ENCODE measurements at regions not wholly inside any gene's neighbourhood (a gene's known extent, or its start where the extent isn't known, plus 50 kb on each side); places are given as distances from the start of the nearest gene placed in this dataset.
"Not testable (repeated sequence)": the region's sequence is repeated elsewhere in the genome, so short reads cannot be mapped to it uniquely, and the experiment has no call there.

GRCh38 chr5:74519679-74520078 lies 120.8 kb downstream of the ENC1 start:
- Histone ChIP-seq H3K36me3 (replicated peaks; ENCODE audit: control insufficient read depth, insufficient read depth, low read length) (no peaks in the 10 kb centered on the region), H3K27me3 (ENCODE audit: control insufficient read depth, insufficient read depth, low read length) (no peaks in the 10 kb centered on the region), H3K4me3 (ENCODE audit: insufficient read depth, low read depth, low read length) (no peak overlapping the region)
- no peak for DNase-seq

DNA sequence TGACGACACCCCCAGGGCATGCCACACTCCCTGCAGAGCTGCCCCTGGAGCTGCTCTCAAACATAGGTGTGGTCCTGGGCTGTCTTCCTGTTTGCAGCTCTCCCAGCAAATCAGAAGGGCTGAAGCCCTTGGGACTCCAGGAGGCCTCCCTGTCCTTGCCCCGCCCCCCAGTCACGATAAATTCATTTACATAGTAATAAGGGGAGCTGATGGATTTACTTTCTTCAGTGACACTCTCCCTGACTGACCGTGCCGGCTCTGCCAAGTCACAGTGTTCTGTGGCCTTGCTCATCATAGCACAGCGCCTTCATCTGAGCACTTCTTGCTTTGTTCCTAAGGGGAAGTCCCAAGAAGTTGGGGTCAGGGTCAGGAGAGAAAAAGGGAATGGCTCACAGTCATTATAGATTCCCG lies 121.4 kb downstream of the ENC1 start:
- H3K36me3 ChIP-seq (replicated peaks; ENCODE audit: control insufficient read depth, insufficient read depth, low read length) = no peaks in the 10 kb centered on the region
- no peak for DNase-seq
- no peaks in the 10 kb centered on the region; the same call in 1 of the 2 replicates for H3K27me3 ChIP-seq (ENCODE audit: control insufficient read depth, insufficient read depth, low read length)
- H3K4me3 ChIP-seq (ENCODE audit: insufficient read depth, low read depth, low read length) = no peak overlapping the region

- Histone ChIP-seq H3K36me3 (replicated peaks; ENCODE audit: control insufficient read depth, insufficient read depth, low read length) (no peaks in the 10 kb centered on the region), H3K4me3 (ENCODE audit: insufficient read depth, low read depth, low read length) (no peak overlapping the region), H3K27me3 (ENCODE audit: control insufficient read depth, insufficient read depth, low read length) (peaks cover 3% of the 10 kb centered on the region; the same call in 1 of the 2 replicates)
- DNase-seq = no peak
Measured at GRCh38 chr5:74517700-74518099, 122.8 kb downstream of the ENC1 start.

- H3K4me3 ChIP-seq (ENCODE audit: insufficient read depth, low read depth, low read length) = no peak overlapping the region
- H3K27me3 ChIP-seq (ENCODE audit: control insufficient read depth, insufficient read depth, low read length) = peaks cover 3% of the 10 kb centered on the region; the same call in 1 of the 2 replicates
- DNase-seq = peak; percentile 28
- no peaks in the 10 kb centered on the region for H3K36me3 ChIP-seq (replicated peaks; ENCODE audit: control insufficient read depth, insufficient read depth, low read length)
Measured at GRCh38 chr5:74516211-74516636, 124.3 kb downstream of the ENC1 start.

GRCh38 chr5:74514888-74515551 lies 125.5 kb downstream of the ENC1 start:
- no peak for DNase-seq
- Histone ChIP-seq H3K27me3 (ENCODE audit: control insufficient read depth, insufficient read depth, low read length) (peaks cover 3% of the 10 kb centered on the region; the same call in 1 of the 2 replicates), H3K4me3 (ENCODE audit: insufficient read depth, low read depth, low read length) (no peak overlapping the region), H3K36me3 (replicated peaks; ENCODE audit: control insufficient read depth, insufficient read depth, low read length) (no peaks in the 10 kb centered on the region)

DNA sequence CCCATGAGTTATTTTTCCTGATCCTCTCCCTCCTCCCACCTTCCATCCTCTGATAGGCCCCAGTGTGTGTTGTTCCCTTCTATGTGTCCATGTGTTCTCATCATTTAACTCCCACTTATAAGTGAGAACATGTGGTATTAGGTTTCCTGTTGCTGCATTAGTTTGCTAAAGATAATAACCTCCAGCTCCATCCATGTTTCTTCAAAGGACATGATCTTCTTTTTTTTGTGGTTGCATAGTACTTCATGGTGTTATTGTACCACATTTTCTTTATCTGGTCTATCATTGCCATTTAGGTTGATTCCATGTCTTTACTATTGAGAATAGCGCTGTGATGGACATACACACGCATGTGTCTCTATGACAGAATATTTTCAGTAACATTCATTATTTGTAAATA lies 128.8 kb downstream of the ENC1 start:
- H3K36me3 ChIP-seq (replicated peaks; ENCODE audit: control insufficient read depth, insufficient read depth, low read length); H3K4me3 ChIP-seq (ENCODE audit: insufficient read depth, low read depth, low read length); DNase-seq; H3K27me3 ChIP-seq (ENCODE audit: control insufficient read depth, insufficient read depth, low read length): not testable (repeated sequence)

- DNase-seq = no peak
- no peaks in the 10 kb centered on the region for H3K36me3 ChIP-seq (replicated peaks; ENCODE audit: control insufficient read depth, insufficient read depth, low read length)
- no peak overlapping the region for H3K4me3 ChIP-seq (ENCODE audit: insufficient read depth, low read depth, low read length)
- H3K27me3 ChIP-seq (ENCODE audit: control insufficient read depth, insufficient read depth, low read length) = peaks cover 3% of the 10 kb centered on the region; the same call in 1 of the 2 replicates
Measured at GRCh38 chr5:74510476-74511075, 130.0 kb downstream of the ENC1 start.

DNA sequence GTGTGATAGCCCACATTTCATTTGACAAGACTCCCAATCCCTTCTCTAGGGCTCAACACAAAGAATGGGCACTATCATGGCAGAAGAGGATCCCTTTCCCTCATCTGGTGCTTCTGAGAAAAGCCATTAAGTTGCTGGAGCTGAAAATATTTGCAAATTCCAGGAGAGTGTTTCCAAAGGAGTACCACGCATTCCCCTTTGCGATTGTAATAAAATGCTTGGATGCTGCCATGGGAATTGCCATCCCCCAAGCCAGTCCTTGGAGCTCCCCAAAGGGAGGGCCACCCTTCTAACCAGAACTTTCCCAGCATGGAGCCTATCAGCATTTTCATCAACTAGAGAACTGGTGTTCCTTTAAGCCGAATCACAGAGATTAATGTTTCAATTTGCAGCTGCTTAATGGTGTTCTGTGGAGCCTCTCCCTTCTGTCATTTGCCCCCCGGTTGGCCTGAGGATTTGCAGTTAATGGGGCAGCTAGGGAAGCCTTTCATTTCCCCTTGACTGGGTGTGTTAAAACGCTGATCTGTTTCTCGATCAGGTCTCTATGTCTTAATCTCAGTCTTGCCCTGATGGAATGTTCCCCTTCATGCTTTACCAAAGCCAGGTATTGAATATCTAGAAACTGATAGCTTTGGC lies 133.0 kb downstream of the ENC1 start:
- Histone ChIP-seq H3K4me3 (ENCODE audit: insufficient read depth, low read depth, low read length) (no peak overlapping the region), H3K36me3 (replicated peaks; ENCODE audit: control insufficient read depth, insufficient read depth, low read length) (no peaks in the 10 kb centered on the region), H3K27me3 (ENCODE audit: control insufficient read depth, insufficient read depth, low read length) (no peaks in the 10 kb centered on the region)
- DNase-seq = no peak

DNA sequence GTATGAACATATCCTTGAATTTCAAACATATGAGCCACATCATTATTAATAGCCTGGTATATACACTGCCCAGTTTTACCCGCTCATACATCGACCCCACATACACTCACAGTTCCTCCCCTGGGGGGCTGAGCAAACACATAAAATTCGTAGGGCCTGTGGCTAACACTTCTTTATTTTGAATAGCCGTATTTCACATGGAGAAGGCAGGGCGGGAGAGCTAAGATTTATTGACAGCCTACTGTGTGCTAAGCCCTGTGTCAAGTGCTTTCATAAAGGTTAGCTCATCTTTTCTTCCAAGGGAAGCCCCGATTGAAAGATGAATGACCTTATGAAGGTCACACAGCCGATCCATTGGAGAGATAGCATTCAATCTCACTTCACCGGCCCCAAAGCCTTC lies 134.4 kb downstream of the ENC1 start:
- H3K4me3 ChIP-seq (ENCODE audit: insufficient read depth, low read depth, low read length) = no peak overlapping the region
- no peak for DNase-seq
- H3K27me3 ChIP-seq (ENCODE audit: control insufficient read depth, insufficient read depth, low read length) = no peaks in the 10 kb centered on the region
- H3K36me3 ChIP-seq (replicated peaks; ENCODE audit: control insufficient read depth, insufficient read depth, low read length) = no peaks in the 10 kb centered on the region

GRCh38 chr5:74504463-74504862 lies 136.1 kb downstream of the ENC1 start:
- Histone ChIP-seq H3K4me3 (ENCODE audit: insufficient read depth, low read depth, low read length) (no peak overlapping the region), H3K36me3 (replicated peaks; ENCODE audit: control insufficient read depth, insufficient read depth, low read length) (no peaks in the 10 kb centered on the region), H3K27me3 (ENCODE audit: control insufficient read depth, insufficient read depth, low read length) (no peaks in the 10 kb centered on the region)
- DNase-seq = no peak

GRCh38 chr5:74502479-74502950 lies 138.0 kb downstream of the ENC1 start:
- DNase-seq = no peak
- no peaks in the 10 kb centered on the region for H3K36me3 ChIP-seq (replicated peaks; ENCODE audit: control insufficient read depth, insufficient read depth, low read length)
- no peaks in the 10 kb centered on the region for H3K27me3 ChIP-seq (ENCODE audit: control insufficient read depth, insufficient read depth, low read length)
- no peak overlapping the region for H3K4me3 ChIP-seq (ENCODE audit: insufficient read depth, low read depth, low read length)

GRCh38 chr5:74501674-74502478 lies 138.7 kb downstream of the ENC1 start:
- DNase-seq = no peak
- Histone ChIP-seq H3K36me3 (replicated peaks; ENCODE audit: control insufficient read depth, insufficient read depth, low read length) (no peaks in the 10 kb centered on the region), H3K27me3 (ENCODE audit: control insufficient read depth, insufficient read depth, low read length) (no peaks in the 10 kb centered on the region), H3K4me3 (ENCODE audit: insufficient read depth, low read depth, low read length) (no peak overlapping the region)

- no peak for DNase-seq
- H3K4me3 ChIP-seq (ENCODE audit: insufficient read depth, low read depth, low read length) = no peak overlapping the region
- no peaks in the 10 kb centered on the region for H3K27me3 ChIP-seq (ENCODE audit: control insufficient read depth, insufficient read depth, low read length)
- H3K36me3 ChIP-seq (replicated peaks; ENCODE audit: control insufficient read depth, insufficient read depth, low read length) = no peaks in the 10 kb centered on the region
Measured at GRCh38 chr5:74500110-74500917, 140.2 kb downstream of the ENC1 start.
